Gastroesophageal sphincter (tissue), 4 donors: ENCODE measurements at regions not wholly inside any gene's neighbourhood (a gene's known extent, or its start where the extent isn't known, plus 50 kb on each side); places are given as distances from the start of the nearest gene placed in this dataset.

Experiments
- ATAC-seq: fragments of 150-250 bp; one replicate; pipeline ENCODE4 v1.9.1; 2016; ENCODE audit warnings: mild to moderate bottlenecking, moderate library complexity
- H3K27ac ChIP-seq, 4 donors: fragments of 200-600 bp; sonication (generic) in 3 of 4; 1 replicate in 3 of 4; 2 replicates in 1 of 4; pipeline ENCODE4 v1.5.1; 2016 to 2019
- H3K27me3 ChIP-seq: fragments of 200-600 bp; sonication (generic); one replicate; pipeline ENCODE4 v1.5.1; 2019
- H3K36me3 ChIP-seq, 2 donors: fragments of 200-600 bp; sonication (generic); one replicate each; pipeline ENCODE4 v1.5.1; 2019; ENCODE audit warnings: control low read depth in 1 of 2
- H3K4me1 ChIP-seq, 3 donors: fragments of 200-600 bp; sonication (generic); 1 replicate in 2 of 3; 2 replicates in 1 of 3; pipeline ENCODE4 v1.5.1; 2016 to 2019; ENCODE audit warnings: control low read depth in 2 of 3
- H3K4me3 ChIP-seq, 2 donors: fragments of 200-600 bp; sonication (generic); one replicate each; pipeline ENCODE4 v1.5.1; 2019; ENCODE audit warnings: mild to moderate bottlenecking in 1 of 2, moderate library complexity in 1 of 2
- H3K9me3 ChIP-seq, 3 donors: fragments of 200-600 bp; sonication (generic); one replicate each; pipeline ENCODE4 v1.5.1; 2017 to 2019; ENCODE audit warnings: control low read depth in 2 of 3
- CTCF ChIP-seq, 4 experiments: fragments of 200-600 bp in 2 of 4; fragments of 450-650 bp in 2 of 4; sonication (generic) in 1 of 4; IDR thresholded peaks; one replicate each; pipeline ENCODE4 v1.5.1; 2017 to 2019; ENCODE audit warnings: antibody characterized with exemption in 4 of 4, mild to moderate bottlenecking in 2 of 4, moderate library complexity in 2 of 4
- EP300 ChIP-seq: sonication (generic); formaldehyde crosslinking; IDR thresholded peaks from one replicate; pipeline ENCODE4 v1.6.1; 2017; ENCODE audit warnings: antibody characterized with exemption, mild to moderate bottlenecking
- POLR2A ChIP-seq, 2 donors: fragments of 450-650 bp; IDR thresholded peaks; one replicate each; pipeline ENCODE4 v1.6.1; 2017; ENCODE audit warnings: antibody characterized with exemption in 2 of 2, mild to moderate bottlenecking in 2 of 2, moderate library complexity in 1 of 2
- POLR2AphosphoS5 ChIP-seq: sonication (generic); formaldehyde crosslinking; IDR thresholded peaks from one replicate; pipeline ENCODE4 v1.6.1; 2017; ENCODE audit warnings: antibody characterized with exemption
- WGBS, 2 donors: methylation state at CpG; one replicate each; pipeline ENCODE4 v1.1.5; 2018; ENCODE audit warnings: low coverage in 1 of 2; 5-methylcytosine and 5-hydroxymethylcytosine counted together

GRCh38 chr4:164169591-164169990 lies 584.3 kb upstream of the SMIM31 start:
- Histone ChIP-seq H3K4me1 (no peaks in the 10 kb centered on the region), H3K36me3 (no peaks in the 10 kb centered on the region), H3K27ac (no peak overlapping the region), H3K27me3 (no peaks in the 10 kb centered on the region), H3K9me3 (no peaks in the 10 kb centered on the region), H3K4me3 (no peak overlapping the region)
- no peak for ATAC-seq
- no peak for TF ChIP-seq POLR2AphosphoS5

GRCh38 chr4:164177153-164177552 lies 576.8 kb upstream of the SMIM31 start:
- H3K27me3 ChIP-seq = no peaks in the 10 kb centered on the region
- ATAC-seq = no peak
- 61 to 91% methylated on average over 3 of the region's 3 CpGs for WGBS, 2 donors
- H3K36me3 ChIP-seq = no peaks in the 10 kb centered on the region
- H3K27ac ChIP-seq = no peak overlapping the region
- no peak overlapping the region for H3K4me3 ChIP-seq
- no peaks in the 10 kb centered on the region for H3K9me3 ChIP-seq
- TF ChIP-seq CTCF (IDR thresholded peaks at IDR 0.05) = no peak
- TF ChIP-seq POLR2AphosphoS5 = no peak
- no peak for TF ChIP-seq POLR2A (IDR thresholded peaks at IDR 0.05)
- TF ChIP-seq EP300 = no peak
- no peaks in the 10 kb centered on the region for H3K4me1 ChIP-seq

- Histone ChIP-seq H3K4me3 (no peak overlapping the region), H3K4me1 (no peaks in the 10 kb centered on the region), H3K36me3 (no peaks in the 10 kb centered on the region), H3K27ac (no peak overlapping the region), H3K9me3 (no peaks in the 10 kb centered on the region), H3K27me3 (no peaks in the 10 kb centered on the region)
- no peak for TF ChIP-seq CTCF (IDR thresholded peaks at IDR 0.05)
- no peak for TF ChIP-seq POLR2AphosphoS5
- TF ChIP-seq EP300 = no peak
- no peak for ATAC-seq
- 0% methylated on average over 1 of the region's 1 CpG for WGBS, 2 donors
Observed at GRCh38 chr4:164177753-164178152, 576.2 kb upstream of the SMIM31 start.

DNA sequence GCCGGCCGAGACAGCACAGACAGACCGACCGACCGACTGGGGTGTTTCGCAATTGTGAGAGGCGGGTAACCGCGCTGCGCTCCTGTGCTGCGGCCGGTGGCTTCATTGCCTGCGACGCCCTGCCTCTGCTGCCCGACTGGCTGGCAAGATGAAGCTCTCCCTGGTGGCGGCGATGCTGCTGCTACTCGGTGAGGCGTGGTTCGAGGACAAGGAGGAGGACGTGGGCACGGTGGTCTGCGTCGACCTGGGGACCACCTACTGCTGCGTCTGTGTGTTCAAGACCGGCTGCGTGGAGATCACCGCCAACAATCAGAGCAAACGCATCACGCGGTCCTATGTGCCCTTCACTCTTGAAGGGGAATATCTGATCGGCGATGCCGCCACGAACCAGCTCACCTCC lies 565.7 kb upstream of the SMIM31 start:
- no peak for TF ChIP-seq POLR2AphosphoS5
- no peak for TF ChIP-seq EP300
- TF ChIP-seq CTCF (IDR thresholded peaks at IDR 0.05) = no peak
- no peak for TF ChIP-seq POLR2A (IDR thresholded peaks at IDR 0.05)
- H3K27ac ChIP-seq = no peak overlapping the region
- no peaks in the 10 kb centered on the region for H3K27me3 ChIP-seq
- WGBS, 2 donors = 93 to 95% methylated on average over 4 to 7 of the region's 35 CpGs
- no peaks in the 10 kb centered on the region for H3K9me3 ChIP-seq
- H3K4me3 ChIP-seq = no peak overlapping the region
- no peaks in the 10 kb centered on the region for H3K4me1 ChIP-seq
- H3K36me3 ChIP-seq = no peaks in the 10 kb centered on the region
- ATAC-seq = no peak

- TF ChIP-seq CTCF (IDR thresholded peaks at IDR 0.05) = no peak
- no peak for TF ChIP-seq EP300
- no peak for TF ChIP-seq POLR2AphosphoS5
- no peak for TF ChIP-seq POLR2A (IDR thresholded peaks at IDR 0.05)
- H3K36me3 ChIP-seq = no peaks in the 10 kb centered on the region
- H3K27me3 ChIP-seq = no peaks in the 10 kb centered on the region
- H3K27ac ChIP-seq = no peak overlapping the region
- WGBS, 2 donors = 86 to 93% methylated on average over 3 to 5 of the region's 5 CpGs
- no peak overlapping the region for H3K4me3 ChIP-seq
- no peaks in the 10 kb centered on the region for H3K4me1 ChIP-seq
- no peak for ATAC-seq
- no peaks in the 10 kb centered on the region for H3K9me3 ChIP-seq
Observed at GRCh38 chr4:164192844-164193243, 561.1 kb upstream of the SMIM31 start.

- no peaks in the 10 kb centered on the region for H3K9me3 ChIP-seq
- no peak overlapping the region for H3K27ac ChIP-seq
- H3K4me3 ChIP-seq = no peak overlapping the region
- no peaks in the 10 kb centered on the region for H3K27me3 ChIP-seq
- no peaks in the 10 kb centered on the region for H3K36me3 ChIP-seq
- H3K4me1 ChIP-seq = no peaks in the 10 kb centered on the region
- TF ChIP-seq POLR2A (IDR thresholded peaks at IDR 0.05) = no peak
- no peak for TF ChIP-seq POLR2AphosphoS5
- TF ChIP-seq EP300 = no peak
- no peak for TF ChIP-seq CTCF (IDR thresholded peaks at IDR 0.05)
- ATAC-seq = no peak
Observed at GRCh38 chr4:164193676-164194075, 560.3 kb upstream of the SMIM31 start.
